HEK293 (cell line): ENCODE measurements at regions not wholly inside any gene's neighbourhood (a gene's known extent, or its start where the extent isn't known, plus 50 kb on each side); places are given as distances from the start of the nearest gene placed in this dataset.

Experiments used
- AEBP2 ChIP-seq: fragments of 450-650 bp; formaldehyde crosslinking; IDR thresholded peaks from 2 replicates; pipeline ENCODE4 v1.5.1; 2016; ENCODE audit warnings: missing biosample characterization, missing genetic modification characterization, borderline replicate concordance
- CTCF ChIP-seq: fragments of 450-650 bp; formaldehyde crosslinking; IDR thresholded peaks from 2 replicates; pipeline ENCODE4 v1.5.1; 2016; ENCODE audit warnings: missing biosample characterization, missing genetic modification characterization
- FEZF1 ChIP-seq: fragments of 450-650 bp; formaldehyde crosslinking; IDR thresholded peaks from 2 replicates; pipeline ENCODE4 v1.5.1; 2016; ENCODE audit warnings: missing biosample characterization, missing genetic modification characterization
- SCRT1 ChIP-seq: fragments of 450-650 bp; formaldehyde crosslinking; IDR thresholded peaks from 2 replicates; pipeline ENCODE4 v1.5.1; 2016; ENCODE audit warnings: missing biosample characterization, missing genetic modification characterization, borderline replicate concordance
- YY1 ChIP-seq: fragments of 450-650 bp; formaldehyde crosslinking; IDR thresholded peaks from 2 replicates; pipeline ENCODE4 v1.5.1; 2018; ENCODE audit warnings: missing biosample characterization, missing genetic modification characterization
- ZBTB21 ChIP-seq: fragments of 450-650 bp; formaldehyde crosslinking; IDR thresholded peaks from 2 replicates; pipeline ENCODE4 v1.5.1; 2017; ENCODE audit warnings: missing biosample characterization, missing genetic modification characterization
- ZBTB7A ChIP-seq: fragments of 450-650 bp; formaldehyde crosslinking; IDR thresholded peaks from 2 replicates; pipeline ENCODE4 v1.5.1; 2016; ENCODE audit warnings: low read depth, missing biosample characterization, missing genetic modification characterization
- ZEB2 ChIP-seq: fragments of 450-650 bp; formaldehyde crosslinking; IDR thresholded peaks from 2 replicates; pipeline ENCODE4 v1.5.1; 2016; ENCODE audit warnings: missing biosample characterization, missing genetic modification characterization
- ZFP37 ChIP-seq: fragments of 450-650 bp; formaldehyde crosslinking; IDR thresholded peaks from 2 replicates; pipeline ENCODE4 v1.5.1; 2016; ENCODE audit warnings: missing biosample characterization, missing genetic modification characterization
- ZNF18 ChIP-seq: fragments of 450-650 bp; formaldehyde crosslinking; IDR thresholded peaks from 2 replicates; pipeline ENCODE4 v1.5.1; 2016; ENCODE audit warnings: missing biosample characterization, missing genetic modification characterization
- ZNF292 ChIP-seq: fragments of 450-650 bp; formaldehyde crosslinking; IDR thresholded peaks from 2 replicates; pipeline ENCODE4 v1.5.1; 2016; ENCODE audit warnings: low read depth, missing biosample characterization, missing genetic modification characterization, borderline replicate concordance
- ZNF48 ChIP-seq: fragments of 450-650 bp; formaldehyde crosslinking; IDR thresholded peaks from 2 replicates; pipeline ENCODE4 v1.5.1; 2016; ENCODE audit warnings: missing biosample characterization, missing genetic modification characterization
- ZNF530 ChIP-seq: fragments of 450-650 bp; formaldehyde crosslinking; IDR thresholded peaks from 2 replicates; pipeline ENCODE4 v1.5.1; 2016; ENCODE audit warnings: low read depth, missing biosample characterization, missing genetic modification characterization

GRCh38 chr3:72127224-72127612 is 342.3 kb upstream of the PROK2 start:
- no peak for TF ChIP-seq CTCF (tag by site-specific recombination)
- TF ChIP-seq FEZF1, result no peak
- TF ChIP-seq ZBTB21 (tag by site-specific recombination), result no peak
- TF ChIP-seq ZNF292 (tag by site-specific recombination), result no peak
- TF ChIP-seq YY1 (tag by site-specific recombination), result no peak
- TF ChIP-seq ZNF18 (tag by site-specific recombination), result no peak
- no peak for TF ChIP-seq SCRT1 (tag by site-specific recombination)
- no peak for TF ChIP-seq ZBTB7A (tag by site-specific recombination)
- no peak for TF ChIP-seq ZNF48
- TF ChIP-seq ZFP37, result no peak
- no peak for TF ChIP-seq ZEB2 (tag by site-specific recombination)
- no peak for TF ChIP-seq AEBP2
- no peak for TF ChIP-seq ZNF530
